Keratinocyte (primary cell): ENCODE measurements at regions not wholly inside any gene's neighbourhood (a gene's known extent, or its start where the extent isn't known, plus 50 kb on each side); places are given as distances from the start of the nearest gene placed in this dataset.

Experiments
- DNase-seq: peaks from one replicate; pipeline ENCODE4 v3.0.0-alpha.2; 2011; ENCODE audit warnings: low read depth, missing footprints, low spot score
- FAIRE-seq: peaks from 2 replicates; lab custom pipeline; 2011; peaks lifted over from hg19 to GRCh38; lab: Jason Lieb, UNC
- H2AFZ ChIP-seq: 2 replicates; pipeline ENCODE4 v1.6.0; 2012; ENCODE audit warnings: low read length, control low read depth, inconsistent platforms; ENCODE audit not compliant: control insufficient read depth
- H3K27ac ChIP-seq: 2 replicates; pipeline ENCODE4 v1.5.1; 2011; ENCODE audit warnings: low read length; ENCODE audit not compliant: control insufficient read depth, insufficient read depth
- H3K27me3 ChIP-seq: 3 replicates; pipeline ENCODE4 v1.6.0; 2011; ENCODE audit warnings: low read length; ENCODE audit not compliant: control insufficient read depth, insufficient read depth; ENCODE audit errors: extremely low read depth
- H3K36me3 ChIP-seq, 2 experiments: 2 replicates in 1 of 2; 3 replicates in 1 of 2; pipeline ENCODE4 v1.5.1; 2011; ENCODE audit warnings: low read length in 2 of 2, mild to moderate bottlenecking in 1 of 2; ENCODE audit not compliant: control insufficient read depth in 2 of 2, insufficient read depth in 2 of 2; ENCODE audit errors: extremely low read depth in 1 of 2
- H3K4me1 ChIP-seq: 3 replicates; pipeline ENCODE4 v1.5.1; 2011; ENCODE audit warnings: low read length; ENCODE audit not compliant: control insufficient read depth, insufficient read depth; ENCODE audit errors: extremely low read depth
- H3K4me2 ChIP-seq: 3 replicates; pipeline ENCODE4 v1.6.0; 2011; ENCODE audit warnings: low read depth, low read length; ENCODE audit not compliant: control insufficient read depth, insufficient read depth; ENCODE audit errors: extremely low read depth
- H3K4me3 ChIP-seq, 3 experiments: fragments of 200-600 bp in 1 of 3; sonication (generic) in 1 of 3; 2 replicates in 2 of 3; 3 replicates in 1 of 3; pipeline ENCODE4 v1.5.1; 2011 to 2016; ENCODE audit warnings: low read length in 3 of 3, mild to moderate bottlenecking in 3 of 3, control low read depth in 2 of 3, inconsistent platforms in 1 of 3, low read depth in 1 of 3, mixed read lengths in 1 of 3, mixed run types in 1 of 3, moderate library complexity in 1 of 3; ENCODE audit not compliant: control insufficient read depth in 2 of 3, insufficient read depth in 2 of 3; ENCODE audit errors: extremely low read depth in 1 of 3
- H3K79me2 ChIP-seq: 2 replicates; pipeline ENCODE4 v1.6.0; 2012; ENCODE audit warnings: low read length; ENCODE audit not compliant: control insufficient read depth, insufficient read depth
- H3K9ac ChIP-seq: 3 replicates; pipeline ENCODE4 v1.6.0; 2011; ENCODE audit warnings: low read length; ENCODE audit not compliant: control insufficient read depth, insufficient read depth; ENCODE audit errors: extremely low read depth
- H3K9me1 ChIP-seq: 3 replicates; pipeline ENCODE4 v1.6.0; 2011; ENCODE audit warnings: low read length; ENCODE audit not compliant: control insufficient read depth, insufficient read depth; ENCODE audit errors: extremely low read depth
- H3K9me3 ChIP-seq: 2 replicates; pipeline ENCODE4 v1.5.1; 2012; ENCODE audit warnings: low read depth, low read length; ENCODE audit not compliant: control insufficient read depth
- H4K20me1 ChIP-seq: 3 replicates; pipeline ENCODE4 v1.6.0; 2011; ENCODE audit warnings: low read length; ENCODE audit not compliant: control insufficient read depth, insufficient read depth; ENCODE audit errors: extremely low read depth
- EZH2 ChIP-seq: IDR thresholded peaks from one replicate; pipeline ENCODE4 v1.6.1; 2012; ENCODE audit warnings: inconsistent platforms, mild to moderate bottlenecking, low read length, moderate library complexity
- dilution Hi-C: fragments of 300-500 bp; cut with MboI; formaldehyde crosslinking; loops from one replicate; pipeline ENCODE4 v1.7.0; 2020; ENCODE audit warnings: low sequenced_read_pairs; ENCODE audit not compliant: extremely low pct_ligation_motif_present
- TF ChIP-seq, protein P1 (sequence below), 3 experiments: IDR thresholded peaks in 1 of 3; conservative IDR thresholded peaks in 1 of 3; optimal IDR thresholded peaks in 1 of 3; 2 replicates in 2 of 3; 3 replicates in 1 of 3; pipeline versions ENCODE3 to v1.5.1; 2011; ENCODE audit warnings: low read length in 3 of 3, mild to moderate bottlenecking in 3 of 3, moderate library complexity in 2 of 3, control low read depth in 1 of 3, inconsistent platforms in 1 of 3; ENCODE audit not compliant: insufficient read depth in 2 of 3; ENCODE audit errors: extremely low read depth in 1 of 3

DNA sequence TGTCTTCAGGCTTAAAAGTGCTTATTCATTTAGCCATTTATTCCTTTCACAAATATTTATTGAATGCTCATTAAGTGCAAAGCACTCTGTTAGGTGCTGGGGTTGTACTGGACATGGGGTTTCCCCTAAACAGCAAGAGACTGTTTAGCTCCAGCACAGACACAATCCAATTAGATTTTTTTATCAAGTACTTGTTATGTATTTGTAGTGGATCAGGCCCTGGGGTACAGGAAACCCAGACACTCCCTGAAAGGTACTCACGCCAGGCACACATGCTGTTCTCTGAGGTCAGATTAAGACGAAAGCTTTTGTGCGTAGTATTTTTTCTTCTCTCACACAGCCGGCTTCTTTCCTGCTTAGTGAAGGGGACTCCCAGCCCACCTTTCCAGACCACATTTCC, 218.1 kb upstream of the PLET1 start:
- H3K9me1 ChIP-seq: no peaks in the 10 kb centered on the region
- no peaks in the 10 kb centered on the region for H3K79me2 ChIP-seq
- H4K20me1 ChIP-seq: no peaks in the 10 kb centered on the region
- H3K4me2 ChIP-seq: no peak overlapping the region
- H3K27ac ChIP-seq: no peak overlapping the region
- no peak overlapping the region for H2AFZ ChIP-seq
- H3K9ac ChIP-seq: no peak overlapping the region
- H3K4me1 ChIP-seq: peaks cover 16% of the 10 kb centered on the region
- H3K4me3 ChIP-seq: no peak overlapping the region
- no peak for DNase-seq
- no peaks in the 10 kb centered on the region for H3K9me3 ChIP-seq
- H3K36me3 ChIP-seq: no peaks in the 10 kb centered on the region
- dilution Hi-C loops: no loop called here
- FAIRE-seq: no peak
- no peak for TF ChIP-seq EZH2
- TF ChIP-seq, protein P1, sequence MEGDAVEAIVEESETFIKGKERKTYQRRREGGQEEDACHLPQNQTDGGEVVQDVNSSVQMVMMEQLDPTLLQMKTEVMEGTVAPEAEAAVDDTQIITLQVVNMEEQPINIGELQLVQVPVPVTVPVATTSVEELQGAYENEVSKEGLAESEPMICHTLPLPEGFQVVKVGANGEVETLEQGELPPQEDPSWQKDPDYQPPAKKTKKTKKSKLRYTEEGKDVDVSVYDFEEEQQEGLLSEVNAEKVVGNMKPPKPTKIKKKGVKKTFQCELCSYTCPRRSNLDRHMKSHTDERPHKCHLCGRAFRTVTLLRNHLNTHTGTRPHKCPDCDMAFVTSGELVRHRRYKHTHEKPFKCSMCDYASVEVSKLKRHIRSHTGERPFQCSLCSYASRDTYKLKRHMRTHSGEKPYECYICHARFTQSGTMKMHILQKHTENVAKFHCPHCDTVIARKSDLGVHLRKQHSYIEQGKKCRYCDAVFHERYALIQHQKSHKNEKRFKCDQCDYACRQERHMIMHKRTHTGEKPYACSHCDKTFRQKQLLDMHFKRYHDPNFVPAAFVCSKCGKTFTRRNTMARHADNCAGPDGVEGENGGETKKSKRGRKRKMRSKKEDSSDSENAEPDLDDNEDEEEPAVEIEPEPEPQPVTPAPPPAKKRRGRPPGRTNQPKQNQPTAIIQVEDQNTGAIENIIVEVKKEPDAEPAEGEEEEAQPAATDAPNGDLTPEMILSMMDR (optimal IDR thresholded peaks at IDR 0.05 in 1 of 3, IDR thresholded peaks at IDR 0.05 in 1 of 3, conservative IDR thresholded peaks at IDR 0.05 in 1 of 3; ENCODE audit: extremely low read depth in 1 of 3, insufficient read depth in 2 of 3, low read length in 3 of 3): no peak
- H3K27me3 ChIP-seq: peaks cover 4% of the 10 kb centered on the region

DNA sequence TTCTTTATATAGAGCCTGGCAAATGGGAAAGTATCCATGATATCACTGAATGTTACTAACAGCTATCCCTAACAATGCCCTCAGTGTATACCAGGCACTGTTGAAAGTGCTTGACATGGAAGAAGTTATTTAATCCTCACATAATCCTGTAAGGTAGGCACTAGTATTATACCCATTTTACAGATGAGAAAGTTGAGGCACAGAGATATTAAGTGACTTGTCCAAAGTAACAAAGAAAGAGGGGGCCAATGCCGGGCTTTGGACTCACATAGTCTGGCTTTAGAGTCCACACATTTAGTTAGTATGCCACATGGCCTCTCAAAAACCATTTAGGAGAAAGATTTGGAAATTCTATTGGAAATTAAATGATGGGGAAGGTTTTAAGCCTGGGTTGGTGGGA, 220.8 kb upstream of the PLET1 start:
- Histone ChIP-seq H3K79me2 (no peaks in the 10 kb centered on the region), H3K36me3 (no peaks in the 10 kb centered on the region), H3K9me1 (no peaks in the 10 kb centered on the region), H4K20me1 (no peaks in the 10 kb centered on the region), H3K4me1 (peaks cover 16% of the 10 kb centered on the region), H3K4me3 (no peak overlapping the region), H3K9me3 (no peaks in the 10 kb centered on the region), H3K4me2 (no peak overlapping the region), H3K9ac (no peak overlapping the region), H3K27ac (no peak overlapping the region), H3K27me3 (no peaks in the 10 kb centered on the region), H2AFZ (no peak overlapping the region)
- TF ChIP-seq, protein P1 (optimal IDR thresholded peaks at IDR 0.05 in 1 of 3, IDR thresholded peaks at IDR 0.05 in 1 of 3, conservative IDR thresholded peaks at IDR 0.05 in 1 of 3; ENCODE audit: extremely low read depth in 1 of 3, insufficient read depth in 2 of 3, low read length in 3 of 3): no peak
- no peak for TF ChIP-seq EZH2
- FAIRE-seq: no peak
- no peak for DNase-seq
- dilution Hi-C loops: no loop called here
